ENCODE measurements at regions not wholly inside any gene's neighbourhood (a gene's known extent, or its start where the extent isn't known, plus 50 kb on each side); places are given as distances from the start of the nearest gene placed in this dataset.

DNA sequence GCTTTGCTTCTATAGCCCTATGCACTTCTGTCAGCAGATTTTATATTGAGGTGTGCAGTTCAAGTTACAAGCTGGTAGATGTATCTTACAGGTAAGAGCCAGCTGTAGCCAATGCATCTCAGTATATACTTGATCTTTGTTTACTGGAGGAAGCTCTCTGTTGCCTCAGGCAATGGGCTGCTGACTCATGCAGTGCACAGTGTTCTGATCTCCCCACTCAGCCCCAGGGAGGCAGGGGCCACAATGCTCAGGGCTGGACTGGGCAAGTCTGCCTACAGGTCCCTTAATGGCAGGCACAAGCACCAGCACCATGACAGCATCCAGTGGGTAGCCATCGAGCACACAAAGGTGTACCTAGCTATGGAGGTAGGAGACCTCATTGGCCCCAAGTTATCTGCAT, 178.8 kb upstream of the CDH10 start:
- no peak for DNase-seq (ENCODE audit: low spot score)

- DNase-seq (ENCODE audit: low spot score), result no peak
Measured at GRCh38 chr5:24819841-24820240, 175.1 kb upstream of the CDH10 start.

GRCh38 chr5:24817966-24818365, 173.2 kb upstream of the CDH10 start:
- DNase-seq (ENCODE audit: low spot score), result no peak

- no peak for DNase-seq (ENCODE audit: low spot score)
Measured at GRCh38 chr5:24816206-24816605, 171.4 kb upstream of the CDH10 start.

DNA sequence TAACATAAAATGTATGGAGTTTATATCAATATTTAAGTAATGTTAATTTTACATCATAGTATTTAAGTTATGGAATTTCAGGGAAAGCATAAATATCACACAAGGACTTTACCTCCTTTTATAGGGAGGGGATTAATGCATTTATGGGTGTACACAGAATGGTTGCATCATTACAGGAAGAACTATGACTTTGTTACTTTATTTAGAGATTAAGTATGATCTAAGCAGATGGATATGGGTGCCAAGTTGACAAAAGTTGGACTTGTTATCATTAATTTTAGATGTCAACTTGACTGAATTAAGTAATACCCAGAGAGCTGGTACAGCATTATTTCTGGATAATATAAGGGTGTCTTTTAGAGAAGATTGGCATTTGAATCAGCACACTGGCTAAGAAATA, 160.5 kb upstream of the CDH10 start:
- no peak for DNase-seq (ENCODE audit: low spot score)

DNA sequence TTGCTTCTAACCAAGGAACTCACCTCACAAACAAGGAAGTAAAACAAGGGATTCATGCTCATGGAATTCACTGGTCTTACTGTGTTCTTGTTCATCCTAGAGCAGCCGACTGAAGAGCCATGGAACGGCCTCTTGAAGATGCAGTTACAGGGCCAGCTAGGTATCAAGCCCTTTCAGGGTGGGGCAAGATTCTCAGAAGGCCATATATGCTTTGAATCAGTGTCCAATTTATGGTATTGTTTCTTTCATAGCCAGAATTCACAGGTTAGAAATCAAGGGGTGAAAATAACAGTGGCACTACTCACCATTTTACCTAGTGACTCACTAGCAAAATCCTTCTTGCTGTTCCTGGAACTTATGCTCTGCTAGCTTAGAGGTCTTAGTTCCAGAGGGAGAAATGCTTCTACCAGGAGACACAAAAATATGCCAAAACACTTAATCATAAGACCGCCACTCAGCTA, 159.5 kb upstream of the CDH10 start:
- no peak for DNase-seq (ENCODE audit: low spot score)

DNA sequence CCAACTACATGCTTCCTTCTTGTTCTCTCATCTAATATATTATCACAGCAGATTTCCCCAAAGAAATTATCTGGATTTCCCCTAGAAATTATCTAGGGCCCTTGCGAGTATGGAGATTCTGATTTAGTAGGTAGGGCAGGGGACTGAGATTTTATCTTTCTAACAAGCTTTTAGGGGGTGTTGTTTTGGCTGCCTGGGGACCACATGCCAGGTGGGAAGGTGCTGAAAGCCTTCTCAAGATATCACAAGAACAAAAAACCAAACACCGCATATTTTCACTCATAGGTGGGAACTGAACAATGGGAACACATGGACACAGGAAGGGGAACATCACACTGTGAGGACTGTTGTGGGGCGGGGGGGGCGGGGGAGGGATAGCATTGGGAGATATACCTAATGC, 146.5 kb upstream of the CDH10 start:
- DNase-seq (ENCODE audit: low spot score), result no peak

GRCh38 chr5:24789611-24790351, 145.0 kb upstream of the CDH10 start:
- no peak for DNase-seq (ENCODE audit: low spot score)

- DNase-seq (ENCODE audit: low spot score), result no peak
Measured at GRCh38 chr5:24788829-24789514, 144.2 kb upstream of the CDH10 start.

DNA sequence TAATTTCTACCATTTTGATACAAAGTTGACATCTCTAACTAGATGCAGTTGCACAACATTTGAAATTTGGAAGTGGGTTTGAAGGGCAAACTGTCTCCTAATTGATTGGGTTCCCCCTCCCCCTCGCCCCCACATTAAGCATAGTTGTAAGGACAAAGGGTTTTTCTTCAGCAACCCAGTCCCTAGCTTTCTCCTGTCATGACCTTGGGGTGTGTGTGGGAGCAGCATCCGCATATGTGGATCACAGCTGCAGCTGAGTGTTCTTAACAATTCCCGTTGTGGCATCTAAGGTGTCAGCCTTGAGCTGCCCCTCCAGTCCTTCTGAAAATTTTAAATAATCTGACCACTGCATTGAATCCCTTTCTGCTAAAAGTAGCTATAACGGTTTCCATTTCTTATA, 141.3 kb upstream of the CDH10 start:
- DNase-seq (ENCODE audit: low spot score), result no peak

- DNase-seq (ENCODE audit: low spot score), result no peak
Measured at GRCh38 chr5:24783596-24783995, 138.8 kb upstream of the CDH10 start.

- no peak for DNase-seq (ENCODE audit: low spot score)
Measured at GRCh38 chr5:24777392-24777791, 132.6 kb upstream of the CDH10 start.

GRCh38 chr5:24773261-24773660, 128.5 kb upstream of the CDH10 start:
- DNase-seq (ENCODE audit: low spot score), result no peak

GRCh38 chr5:24767086-24767485, 122.3 kb upstream of the CDH10 start:
- DNase-seq (ENCODE audit: low spot score), result no peak

- no peak for DNase-seq (ENCODE audit: low spot score)
Measured at GRCh38 chr5:24765219-24765618, 120.4 kb upstream of the CDH10 start.

DNA sequence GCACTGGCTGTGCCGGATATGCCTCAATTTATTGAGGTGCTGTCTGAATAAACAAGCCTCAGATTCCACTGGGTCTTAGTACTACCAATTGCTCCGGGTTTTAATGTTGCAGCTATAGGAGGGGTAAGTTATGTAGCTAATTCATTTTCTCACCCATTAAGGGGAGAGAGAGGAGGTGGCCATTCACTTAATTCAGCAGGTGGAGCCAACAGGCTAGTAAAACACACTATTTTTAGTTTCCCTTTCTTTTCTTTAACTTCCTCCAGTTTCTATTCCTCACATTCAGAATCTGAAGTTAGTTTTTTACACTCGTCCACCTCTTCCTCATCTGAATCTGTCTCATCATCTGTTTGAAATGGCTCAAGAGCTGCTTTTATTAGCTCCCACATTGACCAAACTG, 105.6 kb upstream of the CDH10 start:
- no peak for DNase-seq (ENCODE audit: low spot score)

- DNase-seq (ENCODE audit: low spot score), result no peak
Measured at GRCh38 chr5:24749701-24750100, 104.9 kb upstream of the CDH10 start.

DNA sequence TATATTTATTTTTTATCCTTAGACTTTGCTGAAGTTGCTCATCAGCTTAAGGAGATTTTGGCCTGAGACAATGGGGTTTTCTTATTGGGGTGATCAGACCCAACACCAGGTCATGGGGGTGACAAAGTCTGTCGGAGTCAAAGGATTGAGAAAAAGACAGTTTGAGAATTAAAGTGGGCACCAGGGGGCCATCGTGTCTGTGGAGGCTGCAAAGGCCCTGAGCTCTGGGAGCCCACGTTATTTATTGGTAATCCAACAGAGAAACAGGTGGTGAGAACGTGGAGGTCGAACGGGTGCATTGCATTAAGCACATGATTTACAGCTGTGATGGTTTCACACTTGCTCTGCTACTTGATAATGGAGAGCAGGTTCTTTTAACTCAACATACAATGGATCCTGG, 102.5 kb upstream of the CDH10 start:
- DNase-seq (ENCODE audit: low spot score), result no peak

DNA sequence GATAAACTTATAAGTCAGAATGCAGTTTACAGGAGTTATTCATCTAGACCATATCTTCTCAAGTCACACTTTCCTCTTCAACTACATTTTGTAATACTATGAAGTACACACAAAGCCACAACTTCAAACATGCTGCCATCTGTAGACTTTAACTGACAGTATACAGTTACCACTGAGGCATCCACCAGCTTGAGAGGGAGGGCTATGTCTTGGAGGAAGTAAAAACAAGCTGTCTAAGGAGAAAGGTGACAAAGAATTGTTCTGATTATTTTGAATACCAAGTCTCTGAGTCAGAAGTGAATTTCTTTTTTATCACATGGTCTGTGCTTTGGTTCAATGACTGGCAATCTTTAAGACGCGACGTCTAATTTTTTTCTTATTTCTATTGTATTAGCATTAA, 97.6 kb upstream of the CDH10 start:
- DNase-seq (ENCODE audit: low spot score), result no peak

GRCh38 chr5:24737163-24737562, 92.4 kb upstream of the CDH10 start:
- DNase-seq (ENCODE audit: low spot score), result no peak

DNA sequence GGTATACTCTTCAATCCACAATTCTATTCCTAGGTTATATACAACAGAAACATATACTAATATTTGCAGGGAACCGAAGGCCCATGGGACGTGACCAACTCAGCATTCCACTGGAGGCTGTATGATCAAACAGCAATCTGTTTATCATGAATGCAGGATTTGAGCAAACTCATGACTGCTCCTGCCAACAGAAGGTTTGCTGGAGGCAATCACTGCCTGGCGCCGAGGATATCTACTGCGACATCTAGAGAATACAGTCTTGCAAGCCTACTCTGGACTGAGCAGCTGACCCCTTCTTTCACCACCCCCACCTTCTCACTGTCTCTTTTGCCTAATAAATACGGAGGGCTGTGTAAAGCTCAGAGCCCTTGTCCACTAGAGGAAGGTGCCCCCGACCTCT, 90.5 kb upstream of the CDH10 start:
- DNase-seq (ENCODE audit: low spot score), result no peak

DNA sequence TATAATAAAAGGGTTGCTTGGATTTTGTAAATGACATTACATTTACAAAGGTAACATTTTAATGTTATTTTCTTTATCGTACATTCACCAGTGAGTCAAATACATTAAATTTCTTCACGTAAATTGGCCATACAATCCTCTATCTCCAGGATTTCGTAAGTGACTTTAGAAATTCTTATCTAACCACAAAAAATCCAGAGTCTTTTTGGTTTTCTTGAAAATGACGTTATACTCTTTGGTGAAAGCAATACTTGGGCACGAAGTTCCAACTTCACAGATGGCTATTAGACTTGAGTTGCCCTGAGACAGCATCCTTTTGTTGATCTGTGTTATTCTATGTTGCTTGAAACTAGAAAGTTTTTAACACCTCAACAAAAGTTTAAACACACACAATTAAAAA, 87.4 kb upstream of the CDH10 start:
- no peak for DNase-seq (ENCODE audit: low spot score)

DNA sequence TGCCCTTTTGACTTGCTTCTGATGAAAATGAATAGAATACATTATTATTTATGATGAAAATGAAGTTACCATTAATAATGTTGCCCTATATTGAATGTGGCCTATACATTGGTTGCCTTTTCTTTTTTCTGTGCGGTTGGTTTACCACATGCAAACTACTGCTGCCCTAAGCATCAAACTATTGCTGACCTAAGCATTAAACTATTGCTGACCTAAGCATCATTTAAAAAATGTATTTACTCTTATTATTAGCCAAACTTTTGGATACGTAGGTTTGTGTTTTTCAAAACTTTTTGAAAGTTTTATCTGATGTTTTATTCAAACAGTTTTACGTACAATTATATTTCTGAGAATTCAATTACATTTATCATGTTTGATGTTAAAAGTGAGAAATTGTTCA, 76.0 kb upstream of the CDH10 start:
- no peak for DNase-seq (ENCODE audit: low spot score)

DNA sequence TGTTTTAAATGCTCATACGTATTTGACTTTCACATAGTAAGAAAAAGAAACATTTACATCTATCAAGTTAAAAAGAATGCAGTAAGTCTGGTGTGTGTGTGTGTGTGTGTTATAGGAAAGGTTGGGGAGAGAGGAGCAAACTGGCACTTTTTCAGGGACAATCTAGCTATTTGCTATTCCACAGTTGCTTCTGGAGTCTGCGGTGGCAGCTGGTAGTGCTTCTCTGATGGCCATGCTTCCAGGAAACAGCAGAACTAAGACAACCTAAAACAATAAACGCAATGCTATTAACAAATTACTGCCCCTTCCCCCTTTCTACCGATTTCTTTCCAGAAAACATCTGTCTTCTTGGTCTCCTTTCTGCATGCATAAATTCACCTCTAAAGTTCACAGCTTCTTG, 70.0 kb upstream of the CDH10 start:
- DNase-seq (ENCODE audit: low spot score), result no peak

Measured in LoVo (cell line).